K562 (cell line): ENCODE measurements at regions not wholly inside any gene's neighbourhood (a gene's known extent, or its start where the extent isn't known, plus 50 kb on each side); places are given as distances from the start of the nearest gene placed in this dataset.

Experiments used
- ATAC-seq: fragments of 200-7000 bp; cut with Tn5 transposase; 3 replicates; pipeline ENCODE4 v1.9.1; 2020; ENCODE audit warnings: moderate library complexity
- BruUV-seq: library from RNA; stranded (reverse); fragments of 400-500 nt; replicated peaks from 2 replicates; lab custom pipeline; 2021; lab: Mats Ljungman, UMichigan
- CTCF ChIA-PET: fragments of 300-600 bp; formaldehyde crosslinking; extraction: SDS; loops from one replicate; lab custom pipeline; 2021; ENCODE audit warnings: low intra/inter-chr PET ratio; lab: Yijun Ruan, JAX
- POLR2A ChIA-PET: fragments of 300-600, 350-650 bp; sonication (Branson Sonifier 250); formaldehyde crosslinking; extraction: SDS; loops from one replicate; lab custom pipeline; 2021; ENCODE audit warnings: antibody characterized with exemption, inconsistent platforms; lab: Yijun Ruan, JAX
- DNase-seq, 4 experiments: peaks; one replicate each; pipeline versions ENCODE4 v3.0.0 to v3.0.0-alpha.2; 2011 to 2018; ENCODE audit warnings: low spot score in 3 of 4, mixed read lengths in 3 of 4; ENCODE audit errors: extremely low read depth in 1 of 4
- FAIRE-seq: peaks from 2 replicates; lab custom pipeline; 2011; peaks lifted over from hg19 to GRCh38; lab: Jason Lieb, UNC
- H2AFZ ChIP-seq: 2 replicates; pipeline ENCODE4 v1.6.0; 2011; ENCODE audit warnings: low read depth, low read length, control low read depth, inconsistent platforms
- H3K27ac ChIP-seq: fragments of 200-600 bp; 3 replicates; pipeline ENCODE4 v1.8.0; 2011; ENCODE audit warnings: low read depth, mild to moderate bottlenecking, control low read depth, inconsistent platforms, low read length, moderate library complexity, mixed read lengths; ENCODE audit errors: extremely low read depth
- H3K27me3 ChIP-seq, 2 experiments: fragments of 300-600 bp in 1 of 2; 2 replicates in 1 of 2; 3 replicates in 1 of 2; pipeline versions ENCODE4 v1.6.0 to v1.8.0; 2011; ENCODE audit warnings: inconsistent platforms in 2 of 2, low read length in 2 of 2, mild to moderate bottlenecking in 1 of 2, mixed read lengths in 1 of 2, moderate library complexity in 1 of 2; ENCODE audit not compliant: control insufficient read depth in 2 of 2, insufficient read depth in 2 of 2
- H3K36me3 ChIP-seq: fragments of 300-600 bp; 3 replicates; pipeline ENCODE4 v1.8.0; 2011; ENCODE audit warnings: mild to moderate bottlenecking, low read length, inconsistent platforms; ENCODE audit not compliant: control insufficient read depth, insufficient read depth
- H3K4me1 ChIP-seq, 2 experiments: fragments of 200-600 bp in 1 of 2; replicated peaks in 1 of 2; 2 replicates in 1 of 2; 3 replicates in 1 of 2; pipeline versions ENCODE4 v1.5.1 to v1.8.0; 2011; ENCODE audit warnings: inconsistent platforms in 2 of 2, low read length in 2 of 2, mild to moderate bottlenecking in 1 of 2, mixed read lengths in 1 of 2, moderate library complexity in 1 of 2; ENCODE audit not compliant: control insufficient read depth in 2 of 2, insufficient read depth in 2 of 2
- H3K4me2 ChIP-seq: 2 replicates; pipeline ENCODE4 v1.6.1; 2011; ENCODE audit warnings: low read length, control low read depth, inconsistent platforms, mixed read lengths; ENCODE audit not compliant: insufficient read depth
- H3K4me3 ChIP-seq: fragments of 200-600 bp; sonication (generic), shearing (Covaris generic); 2 replicates; pipeline ENCODE4 v1.5.1; 2016; ENCODE audit warnings: control low read depth, inconsistent platforms
- H3K79me2 ChIP-seq: fragments of 200-600 bp; 3 replicates; pipeline ENCODE4 v1.8.0; 2011; ENCODE audit warnings: low read length, inconsistent platforms; ENCODE audit not compliant: control insufficient read depth, insufficient read depth
- H3K9ac ChIP-seq, 2 experiments: 2 replicates each; pipeline versions ENCODE4 v1.6.0 to v1.6.1; 2011; ENCODE audit warnings: low read depth in 2 of 2, low read length in 2 of 2, control low read depth in 1 of 2, inconsistent platforms in 1 of 2, mild to moderate bottlenecking in 1 of 2, mixed read lengths in 1 of 2; ENCODE audit not compliant: insufficient read depth in 1 of 2
- H3K9me1 ChIP-seq: one replicate; pipeline ENCODE4 v1.6.0; 2011; ENCODE audit warnings: inconsistent platforms, mild to moderate bottlenecking, low read length, moderate library complexity; ENCODE audit not compliant: control insufficient read depth, insufficient read depth
- H3K9me3 ChIP-seq: replicated peaks from 2 replicates; pipeline ENCODE4 v1.5.1; 2011; ENCODE audit warnings: low read depth, low read length, inconsistent platforms; ENCODE audit not compliant: control insufficient read depth, insufficient read depth
- H4K20me1 ChIP-seq: replicated peaks from 2 replicates; pipeline ENCODE4 v1.6.1; 2011; ENCODE audit warnings: low read length, inconsistent platforms, mixed read lengths; ENCODE audit not compliant: control insufficient read depth, insufficient read depth
- CREBBP ChIP-seq: IDR thresholded peaks from one replicate; pipeline ENCODE4 v1.6.1; 2012; ENCODE audit warnings: low read depth, mild to moderate bottlenecking, control low read depth, inconsistent platforms, low read length
- CTCF ChIP-seq, 3 experiments: IDR thresholded peaks in 2 of 3; conservative IDR thresholded peaks in 1 of 3; 2 replicates each; pipeline ENCODE4 v1.5.1; 2011 to 2012; ENCODE audit warnings: low read length in 3 of 3, mild to moderate bottlenecking in 3 of 3, control low read depth in 2 of 3, improper control_type of control experiment in 1 of 3, inconsistent platforms in 1 of 3, low read depth in 1 of 3, mixed read lengths in 1 of 3, moderate library complexity in 1 of 3; ENCODE audit not compliant: insufficient read depth in 2 of 3
- E2F6 ChIP-seq, 2 experiments: IDR thresholded peaks; 2 replicates each; pipeline ENCODE4 v1.6.1; 2011; ENCODE audit warnings: borderline replicate concordance in 1 of 2, control low read depth in 1 of 2, low read depth in 1 of 2, low read length in 1 of 2, mild to moderate bottlenecking in 1 of 2, mixed read lengths in 1 of 2, moderate library complexity in 1 of 2; ENCODE audit not compliant: insufficient read depth in 1 of 2, insufficient read length in 1 of 2, poor library complexity in 1 of 2, severe bottlenecking in 1 of 2; ENCODE audit errors: extremely low read depth in 1 of 2
- ELF1 ChIP-seq: fragments of 200-800 bp; sonication (Bioruptor generic); IDR thresholded peaks from 2 replicates; pipeline ENCODE4 v1.6.1; 2016; ENCODE audit warnings: missing genetic modification characterization, missing compliant biosample characterization
- GABPB1 ChIP-seq: sonication (generic); formaldehyde crosslinking; IDR thresholded peaks from 2 replicates; pipeline ENCODE4 v1.8.0; 2022; ENCODE audit warnings: mild to moderate bottlenecking, missing genetic modification reagents
- HCFC1 ChIP-seq: IDR thresholded peaks from 2 replicates; pipeline ENCODE4 v1.6.1; 2012; ENCODE audit warnings: low read depth, low read length, improper control_type of control experiment
- HOMEZ ChIP-seq: fragments of 250-450 bp; sonication (Bioruptor Pico); IDR thresholded peaks from 2 replicates; pipeline ENCODE4 v1.4.0; 2020; ENCODE audit warnings: mild to moderate bottlenecking, moderate library complexity
- MCM5 ChIP-seq: fragments of 450-650 bp; IDR thresholded peaks from 2 replicates; pipeline ENCODE4 v1.6.1; 2016; ENCODE audit warnings: low read depth
- RFX7 ChIP-seq: fragments of 250-450 bp; sonication (Bioruptor Pico); IDR thresholded peaks from 2 replicates; pipeline ENCODE4 v1.5.1; 2021; ENCODE audit warnings: mild to moderate bottlenecking
- SIRT6 ChIP-seq: IDR thresholded peaks from one replicate; pipeline ENCODE4 v1.6.1; 2012; ENCODE audit warnings: low read depth, mild to moderate bottlenecking, control low read depth, inconsistent platforms, low read length, moderate library complexity
- TCF3 ChIP-seq: sonication (generic); formaldehyde crosslinking; IDR thresholded peaks from 2 replicates; pipeline ENCODE4 v1.4.0; 2020; ENCODE audit warnings: mild to moderate bottlenecking, missing genetic modification reagents
- TSC22D4 ChIP-seq: fragments of 450-650 bp; IDR thresholded peaks from 2 replicates; pipeline ENCODE4 v1.6.1; 2016; ENCODE audit warnings: missing genetic modification characterization, missing biosample characterization, control low read depth
- ZNF121 ChIP-seq: sonication (generic); formaldehyde crosslinking; conservative IDR thresholded peaks from 2 replicates; pipeline ENCODE4 v1.8.0; 2022; ENCODE audit warnings: missing genetic modification reagents
- ZNF395 ChIP-seq: fragments of 200-800 bp; sonication (Bioruptor generic); IDR thresholded peaks from 2 replicates; pipeline ENCODE4 v1.6.1; 2017; ENCODE audit warnings: missing genetic modification characterization, missing compliant biosample characterization
- ZNF436 ChIP-seq: fragments of 250-450, 450-650 bp; sonication (Bioruptor Pico); formaldehyde crosslinking; IDR thresholded peaks from 2 replicates; pipeline ENCODE4 v1.7.0; 2020; ENCODE audit warnings: mild to moderate bottlenecking
- ZNF561 ChIP-seq: fragments of 450-650 bp; formaldehyde crosslinking; conservative IDR thresholded peaks from 2 replicates; pipeline ENCODE4 v1.4.0; 2020; ENCODE audit warnings: mild to moderate bottlenecking, moderate library complexity
- ZNF766 ChIP-seq: fragments of 200-800 bp; sonication (Bioruptor generic); conservative IDR thresholded peaks from 2 replicates; pipeline ENCODE4 v1.6.1; 2016; ENCODE audit warnings: missing genetic modification characterization, missing compliant biosample characterization
- WGBS: fragments of 100-300 bp; shearing (Covaris generic); methylation state at CpG from one replicate; pipeline ENCODE4 v1.1.6; 2016; ENCODE audit warnings: low coverage, mixed read lengths; ENCODE audit not compliant: insufficient coverage; ENCODE audit errors: missing lambda C conversion rate; 5-methylcytosine and 5-hydroxymethylcytosine counted together
- in situ Hi-C: fragments of 300-500 bp; cut with MboI; formaldehyde crosslinking; loops from 4 replicates; pipeline ENCODE4 v1.15.0; 2018; ENCODE audit warnings: inconsistent platforms, mixed read lengths
- intact Hi-C: fragments of 100-400 bp; cut with micrococcal nuclease; formaldehyde crosslinking; loops from 2 replicates; pipeline ENCODE4 v1.14.2; 2022

GRCh38 chr5:5638211-5638610 is 215.7 kb downstream of the ICE1 start:
- ChIA-PET POLR2A (no interaction called here), CTCF (no interaction called here)
- BruUV-seq = no TSS peak
- in situ Hi-C loops = no loop called here
- Histone ChIP-seq H4K20me1 (no peaks in the 10 kb centered on the region), H3K4me1 (no peaks in the 10 kb centered on the region), H3K9me3 (no peaks in the 10 kb centered on the region), H3K27me3 (no peaks in the 10 kb centered on the region), H3K36me3 (no peaks in the 10 kb centered on the region), H3K9ac (no peak overlapping the region), H3K4me2 (no peak overlapping the region), H3K79me2 (no peaks in the 10 kb centered on the region), H2AFZ (no peak overlapping the region), H3K4me3 (no peak overlapping the region), H3K27ac (no peak overlapping the region), H3K9me1 (no peaks in the 10 kb centered on the region)
- ATAC-seq (no peak), DNase-seq (no peak), FAIRE-seq (no peak)
- intact Hi-C loops = no loop called here
- 0% methylated on average over 4 of the region's 4 CpGs for WGBS
- TF ChIP-seq HCFC1 (no peak), ZNF395 (CRISPR knock-in tag) (no peak), RFX7 (CRISPR knock-in tag) (no peak), MCM5 (no peak), SIRT6 (no peak), ZNF121 (CRISPR knock-in tag) (no peak), TCF3 (CRISPR knock-in tag) (no peak), HOMEZ (CRISPR knock-in tag) (no peak), E2F6 (IDR thresholded peaks at IDR 0.05; ENCODE audit: borderline replicate concordance in 1 of 2, extremely low read depth in 1 of 2, insufficient read depth in 1 of 2, insufficient read length in 1 of 2, low read depth in 1 of 2, low read length in 1 of 2, poor library complexity in 1 of 2, severe bottlenecking in 1 of 2) (no peak), TSC22D4 (tag) (no peak), GABPB1 (CRISPR knock-in tag) (no peak), ELF1 (tag) (no peak), ZNF436 (no peak), ZNF561 (no peak), ZNF766 (no peak), CTCF (IDR thresholded peaks at IDR 0.05 in 2 of 3, conservative IDR thresholded peaks at IDR 0.05 in 1 of 3; ENCODE audit: insufficient read depth in 2 of 3, low read depth in 1 of 3, low read length in 3 of 3) (no peak), CREBBP (no peak)
